B cell (primary cell): ENCODE measurements at regions not wholly inside any gene's neighbourhood (a gene's known extent, or its start where the extent isn't known, plus 50 kb on each side); places are given as distances from the start of the nearest gene placed in this dataset.
"Not testable (repeated sequence)": the region's sequence is repeated elsewhere in the genome, so short reads cannot be mapped to it uniquely, and the experiment has no call there.

Experiments used
- EZH2 ChIP-seq: IDR thresholded peaks from 2 replicates; pipeline ENCODE4 v1.6.1; 2012; ENCODE audit warnings: borderline replicate concordance, low read depth, mild to moderate bottlenecking, moderate library complexity, low read length; ENCODE audit not compliant: insufficient read depth, poor library complexity, severe bottlenecking
- TF ChIP-seq, protein P1 (sequence below): fragments of 200-600 bp; IDR thresholded peaks from one replicate; pipeline ENCODE4 v1.8.0; 2022; ENCODE audit warnings: antibody characterized with exemption, mild to moderate bottlenecking

DNA sequence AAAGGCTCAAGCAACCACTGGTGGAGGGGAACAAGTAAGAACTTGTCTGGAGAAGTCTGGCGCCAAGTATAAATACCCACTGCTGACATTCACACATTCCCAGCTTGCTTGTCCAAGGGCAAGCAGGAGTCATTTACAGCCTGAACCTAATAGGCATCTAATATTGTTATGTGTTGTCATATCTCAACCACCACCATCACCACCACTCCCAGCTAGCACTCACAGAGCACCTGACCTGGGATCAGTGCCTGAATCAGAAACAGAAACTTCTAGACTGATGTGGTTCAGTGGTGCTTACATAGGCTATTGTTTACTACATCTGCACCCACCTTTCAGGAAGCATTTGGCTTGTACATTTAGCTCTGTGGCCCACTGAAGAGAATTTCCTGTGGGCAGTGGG is 157.1 kb downstream of the POTEB3 start:
- not testable (repeated sequence) for TF ChIP-seq EZH2
- TF ChIP-seq, protein P1, sequence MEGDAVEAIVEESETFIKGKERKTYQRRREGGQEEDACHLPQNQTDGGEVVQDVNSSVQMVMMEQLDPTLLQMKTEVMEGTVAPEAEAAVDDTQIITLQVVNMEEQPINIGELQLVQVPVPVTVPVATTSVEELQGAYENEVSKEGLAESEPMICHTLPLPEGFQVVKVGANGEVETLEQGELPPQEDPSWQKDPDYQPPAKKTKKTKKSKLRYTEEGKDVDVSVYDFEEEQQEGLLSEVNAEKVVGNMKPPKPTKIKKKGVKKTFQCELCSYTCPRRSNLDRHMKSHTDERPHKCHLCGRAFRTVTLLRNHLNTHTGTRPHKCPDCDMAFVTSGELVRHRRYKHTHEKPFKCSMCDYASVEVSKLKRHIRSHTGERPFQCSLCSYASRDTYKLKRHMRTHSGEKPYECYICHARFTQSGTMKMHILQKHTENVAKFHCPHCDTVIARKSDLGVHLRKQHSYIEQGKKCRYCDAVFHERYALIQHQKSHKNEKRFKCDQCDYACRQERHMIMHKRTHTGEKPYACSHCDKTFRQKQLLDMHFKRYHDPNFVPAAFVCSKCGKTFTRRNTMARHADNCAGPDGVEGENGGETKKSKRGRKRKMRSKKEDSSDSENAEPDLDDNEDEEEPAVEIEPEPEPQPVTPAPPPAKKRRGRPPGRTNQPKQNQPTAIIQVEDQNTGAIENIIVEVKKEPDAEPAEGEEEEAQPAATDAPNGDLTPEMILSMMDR = not testable (repeated sequence)
